T-helper 2 cell treated with Interferon-gamma antibody and Interleukin-4, amounts not matched to agents 5 μg/mL and 100 μg/mL, for 36 hours (primary cell): ENCODE measurements at regions not wholly inside any gene's neighbourhood (a gene's known extent, or its start where the extent isn't known, plus 50 kb on each side); places are given as distances from the start of the nearest gene placed in this dataset.
"Not testable (repeated sequence)": the region's sequence is repeated elsewhere in the genome, so short reads cannot be mapped to it uniquely, and the experiment has no call there.

Source experiments
- DNase-seq: peaks from one replicate; pipeline ENCODE4 v3.0.0; 2021; ENCODE audit warnings: low spot score
- H3K27ac Mint-ChIP-seq: one replicate; pipeline ENCODE4 v1.8.0; 2021; ENCODE audit warnings: mild to moderate bottlenecking, mixed read lengths
- H3K27me3 Mint-ChIP-seq: one replicate; pipeline ENCODE4 v1.8.0; 2021; ENCODE audit warnings: low read depth, mixed read lengths
- H3K36me3 Mint-ChIP-seq: one replicate; pipeline ENCODE4 v1.8.0; 2021; ENCODE audit warnings: low read depth, mixed read lengths
- H3K4me1 Mint-ChIP-seq: one replicate; pipeline ENCODE4 v1.8.0; 2021; ENCODE audit warnings: low read depth, mixed read lengths
- H3K4me3 Mint-ChIP-seq: one replicate; pipeline ENCODE4 v1.8.0; 2022; ENCODE audit warnings: mild to moderate bottlenecking, moderate library complexity, mixed read lengths
- H3K9me3 Mint-ChIP-seq: one replicate; pipeline ENCODE4 v1.8.0; 2021; ENCODE audit warnings: mixed read lengths

GRCh38 chr9:7739595-7739994 is 60.0 kb downstream of the DMAC1 start:
- no peaks in the 10 kb centered on the region for H3K4me1 Mint-ChIP-seq
- peaks cover 2% of the 10 kb centered on the region for H3K27me3 Mint-ChIP-seq
- no peaks in the 10 kb centered on the region for H3K9me3 Mint-ChIP-seq
- H3K4me3 Mint-ChIP-seq: no peak overlapping the region
- DNase-seq: no peak
- H3K27ac Mint-ChIP-seq: no peak overlapping the region
- no peaks in the 10 kb centered on the region for H3K36me3 Mint-ChIP-seq

- H3K9me3 Mint-ChIP-seq: no peaks in the 10 kb centered on the region
- H3K4me3 Mint-ChIP-seq: no peak overlapping the region
- H3K27ac Mint-ChIP-seq: no peak overlapping the region
- peaks cover 2% of the 10 kb centered on the region for H3K27me3 Mint-ChIP-seq
- no peaks in the 10 kb centered on the region for H3K36me3 Mint-ChIP-seq
- no peaks in the 10 kb centered on the region for H3K4me1 Mint-ChIP-seq
- no peak for DNase-seq
Observed at GRCh38 chr9:7735311-7735710, 64.3 kb downstream of the DMAC1 start.

DNA sequence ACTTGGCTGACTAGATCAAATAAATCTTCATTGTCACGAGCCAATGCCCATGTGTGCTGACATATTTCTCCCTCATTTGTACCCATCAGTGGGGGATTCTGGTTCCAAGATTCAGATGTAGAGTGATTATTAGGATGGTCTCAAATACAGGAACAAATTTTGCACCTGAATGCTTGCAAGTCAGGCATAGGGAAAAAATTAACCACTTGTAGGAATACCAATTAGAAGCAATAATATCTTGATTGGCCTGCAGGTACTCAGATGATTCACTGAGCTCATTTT is 69.5 kb downstream of the DMAC1 start:
- H3K27ac Mint-ChIP-seq: no peak overlapping the region
- no peak for DNase-seq
- peaks cover 3% of the 10 kb centered on the region for H3K27me3 Mint-ChIP-seq
- no peaks in the 10 kb centered on the region for H3K9me3 Mint-ChIP-seq
- H3K36me3 Mint-ChIP-seq: no peaks in the 10 kb centered on the region
- H3K4me3 Mint-ChIP-seq: no peak overlapping the region
- H3K4me1 Mint-ChIP-seq: no peaks in the 10 kb centered on the region

GRCh38 chr9:7729371-7730163 is 70.0 kb downstream of the DMAC1 start:
- H3K27ac Mint-ChIP-seq: no peak overlapping the region

GRCh38 chr9:7721291-7721690 is 78.3 kb downstream of the DMAC1 start:
- H3K9me3 Mint-ChIP-seq: peaks cover under 1% of the 10 kb centered on the region
- no peak overlapping the region for H3K4me3 Mint-ChIP-seq
- no peaks in the 10 kb centered on the region for H3K36me3 Mint-ChIP-seq
- no peak for DNase-seq
- no peak overlapping the region for H3K27ac Mint-ChIP-seq
- H3K4me1 Mint-ChIP-seq: no peaks in the 10 kb centered on the region
- no peaks in the 10 kb centered on the region for H3K27me3 Mint-ChIP-seq

More at GRCh38 chr9:7729371-7730163, 70.0 kb downstream of the DMAC1 start:
- Mint-ChIP-seq H3K36me3 (no peaks in the 10 kb centered on the region), H3K9me3 (no peaks in the 10 kb centered on the region), H3K27me3 (peaks cover 3% of the 10 kb centered on the region), H3K4me1 (no peaks in the 10 kb centered on the region), H3K4me3 (no peak overlapping the region)
- no peak for DNase-seq

GRCh38 chr9:7713088-7713487 is 86.5 kb downstream of the DMAC1 start:
- not testable (repeated sequence) for H3K4me3 Mint-ChIP-seq, H3K27me3 Mint-ChIP-seq, H3K27ac Mint-ChIP-seq, DNase-seq, H3K36me3 Mint-ChIP-seq, H3K4me1 Mint-ChIP-seq
- H3K9me3 Mint-ChIP-seq: peaks cover 18% of the 10 kb centered on the region

GRCh38 chr9:7710686-7711085 is 88.9 kb downstream of the DMAC1 start:
- H3K27ac Mint-ChIP-seq: no peak overlapping the region
- no peaks in the 10 kb centered on the region for H3K27me3 Mint-ChIP-seq
- H3K36me3 Mint-ChIP-seq: no peaks in the 10 kb centered on the region
- no peak overlapping the region for H3K4me3 Mint-ChIP-seq
- H3K9me3 Mint-ChIP-seq: peaks cover 13% of the 10 kb centered on the region
- no peak for DNase-seq
- H3K4me1 Mint-ChIP-seq: no peaks in the 10 kb centered on the region

- no peak for DNase-seq
- no peak overlapping the region for H3K27ac Mint-ChIP-seq
Observed at GRCh38 chr9:7707934-7708333, 91.6 kb downstream of the DMAC1 start.

DNA sequence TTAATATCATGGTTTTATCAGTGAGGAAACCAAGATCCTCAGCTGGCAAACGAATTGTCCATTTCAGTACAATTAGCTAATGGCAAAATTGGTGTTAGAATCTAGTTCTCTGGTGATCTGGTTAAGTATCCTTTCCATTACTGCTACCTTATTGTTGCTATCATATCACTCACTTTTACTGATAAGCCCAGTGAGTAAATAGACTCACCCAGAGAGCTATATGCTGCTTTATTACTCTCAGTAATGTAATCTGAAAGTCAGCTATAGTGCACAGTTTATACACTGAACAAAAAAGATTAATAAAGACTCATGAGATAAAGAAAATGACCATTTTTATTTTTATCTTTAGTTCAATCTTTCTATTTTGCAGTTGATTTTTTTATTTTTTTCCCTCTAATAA is 95.0 kb downstream of the DMAC1 start:
- Mint-ChIP-seq H3K9me3 (no peaks in the 10 kb centered on the region), H3K27ac (no peak overlapping the region), H3K36me3 (no peaks in the 10 kb centered on the region), H3K4me3 (no peak overlapping the region), H3K27me3 (no peaks in the 10 kb centered on the region), H3K4me1 (no peaks in the 10 kb centered on the region)
- DNase-seq: no peak

More at GRCh38 chr9:7707934-7708333, 91.6 kb downstream of the DMAC1 start:
- H3K9me3 Mint-ChIP-seq: peaks cover 9% of the 10 kb centered on the region
- H3K36me3 Mint-ChIP-seq: no peaks in the 10 kb centered on the region
- H3K4me3 Mint-ChIP-seq: no peak overlapping the region
- no peaks in the 10 kb centered on the region for H3K27me3 Mint-ChIP-seq
- H3K4me1 Mint-ChIP-seq: no peaks in the 10 kb centered on the region

DNA sequence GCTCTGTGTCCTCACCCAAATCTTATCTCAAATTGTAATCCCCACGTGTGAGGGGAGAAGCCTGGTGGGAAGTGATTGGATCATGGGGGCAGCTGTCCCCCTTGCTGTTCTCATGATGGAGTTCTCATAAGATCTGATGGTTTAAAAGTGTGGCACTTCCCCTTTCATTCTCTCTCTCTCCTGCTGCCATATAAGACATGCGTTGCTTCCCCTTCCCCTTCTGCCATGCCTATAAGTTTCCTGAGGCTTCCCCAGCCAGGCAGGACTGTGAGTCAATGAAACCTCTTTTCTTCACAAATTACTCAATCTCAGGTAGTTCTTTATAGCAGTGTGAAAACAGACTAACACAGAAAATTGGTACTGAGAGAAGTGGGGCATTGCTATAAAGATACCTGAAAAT is 107.7 kb downstream of the DMAC1 start:
- H3K9me3 Mint-ChIP-seq: no peaks in the 10 kb centered on the region
- no peaks in the 10 kb centered on the region for H3K4me1 Mint-ChIP-seq
- no peak overlapping the region for H3K4me3 Mint-ChIP-seq
- DNase-seq: no peak
- H3K27ac Mint-ChIP-seq: no peak overlapping the region
- H3K36me3 Mint-ChIP-seq: no peaks in the 10 kb centered on the region
- no peaks in the 10 kb centered on the region for H3K27me3 Mint-ChIP-seq

DNA sequence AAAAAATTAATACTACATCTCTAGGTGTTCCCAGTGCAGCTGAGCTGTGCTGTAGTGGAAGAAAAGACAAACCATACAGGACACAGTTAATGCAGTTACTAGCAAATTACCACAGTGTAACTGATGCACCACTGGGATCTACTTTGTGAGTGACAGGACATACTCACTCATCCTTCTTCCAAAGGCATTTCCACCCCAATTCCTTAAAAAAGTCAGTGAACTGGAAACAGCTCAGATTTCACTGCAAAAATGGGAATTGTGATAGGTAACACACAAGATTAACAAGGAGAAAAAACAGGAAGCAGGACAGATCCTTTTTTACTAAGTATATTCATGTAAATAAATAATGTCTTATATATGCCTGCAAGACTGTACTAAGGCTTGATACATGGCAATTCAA is 109.6 kb downstream of the DMAC1 start:
- H3K36me3 Mint-ChIP-seq: no peaks in the 10 kb centered on the region
- no peak overlapping the region for H3K4me3 Mint-ChIP-seq
- no peaks in the 10 kb centered on the region for H3K27me3 Mint-ChIP-seq
- no peaks in the 10 kb centered on the region for H3K9me3 Mint-ChIP-seq
- no peaks in the 10 kb centered on the region for H3K4me1 Mint-ChIP-seq
- DNase-seq: no peak
- H3K27ac Mint-ChIP-seq: no peak overlapping the region

GRCh38 chr9:7688626-7689025 is 111.0 kb downstream of the DMAC1 start:
- DNase-seq: no peak
- no peak overlapping the region for H3K27ac Mint-ChIP-seq
- no peaks in the 10 kb centered on the region for H3K27me3 Mint-ChIP-seq
- H3K4me3 Mint-ChIP-seq: no peak overlapping the region
- H3K9me3 Mint-ChIP-seq: no peaks in the 10 kb centered on the region
- H3K4me1 Mint-ChIP-seq: no peaks in the 10 kb centered on the region
- no peaks in the 10 kb centered on the region for H3K36me3 Mint-ChIP-seq

DNA sequence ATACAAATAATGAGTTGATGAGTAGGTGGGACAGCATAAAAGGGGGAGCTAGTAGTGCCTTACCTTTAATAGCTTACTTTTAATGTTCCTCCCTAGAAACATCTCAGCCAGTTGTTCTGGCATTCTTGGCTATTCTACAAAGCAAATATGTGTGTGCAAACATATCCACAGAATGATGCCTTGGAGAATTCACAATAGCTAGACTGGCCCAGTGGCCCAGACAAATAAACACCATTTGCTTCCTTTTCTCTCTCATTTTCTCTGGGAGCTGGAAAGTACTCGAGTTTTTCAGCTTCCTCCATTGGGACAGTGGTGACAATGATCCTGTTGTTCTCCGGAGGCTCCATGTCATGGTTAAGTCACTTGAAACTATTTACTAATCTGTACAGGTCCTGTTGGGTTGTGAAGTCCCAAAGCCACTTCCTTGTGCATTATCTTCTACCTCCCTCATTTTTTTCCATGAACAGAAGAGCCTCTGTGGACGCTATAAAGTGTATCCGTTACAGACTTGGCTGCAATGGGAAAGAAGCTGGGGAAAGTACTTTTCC is 122.9 kb downstream of the DMAC1 start:
- no peak overlapping the region for H3K27ac Mint-ChIP-seq
- DNase-seq: no peak
- H3K4me3 Mint-ChIP-seq: no peak overlapping the region
- H3K4me1 Mint-ChIP-seq: no peaks in the 10 kb centered on the region
- H3K27me3 Mint-ChIP-seq: peaks cover 7% of the 10 kb centered on the region
- H3K9me3 Mint-ChIP-seq: no peaks in the 10 kb centered on the region
- H3K36me3 Mint-ChIP-seq: no peaks in the 10 kb centered on the region

- H3K4me1 Mint-ChIP-seq: no peaks in the 10 kb centered on the region
- peaks cover 2% of the 10 kb centered on the region for H3K27me3 Mint-ChIP-seq
- no peaks in the 10 kb centered on the region for H3K9me3 Mint-ChIP-seq
- DNase-seq: no peak
- H3K27ac Mint-ChIP-seq: no peak overlapping the region
- no peak overlapping the region for H3K4me3 Mint-ChIP-seq
- no peaks in the 10 kb centered on the region for H3K36me3 Mint-ChIP-seq
Observed at GRCh38 chr9:7671847-7672246, 127.7 kb downstream of the DMAC1 start.

- H3K4me1 Mint-ChIP-seq: no peaks in the 10 kb centered on the region
Observed at GRCh38 chr9:7668541-7668940, 131.0 kb downstream of the DMAC1 start.

More at GRCh38 chr9:7668541-7668940, 131.0 kb downstream of the DMAC1 start:
- H3K36me3 Mint-ChIP-seq: no peaks in the 10 kb centered on the region
- H3K27ac Mint-ChIP-seq: no peak overlapping the region
- H3K9me3 Mint-ChIP-seq: no peaks in the 10 kb centered on the region
- H3K27me3 Mint-ChIP-seq: peaks cover 2% of the 10 kb centered on the region
- no peak for DNase-seq
- H3K4me3 Mint-ChIP-seq: no peak overlapping the region
